Peyer's patch (tissue), 4 donors: ENCODE measurements at regions not wholly inside any gene's neighbourhood (a gene's known extent, or its start where the extent isn't known, plus 50 kb on each side); places are given as distances from the start of the nearest gene placed in this dataset.

Experiments
- POLR2A ChIP-seq, 2 donors: fragments of 450-650 bp; IDR thresholded peaks; one replicate each; pipeline ENCODE4 v1.5.1; 2017; ENCODE audit warnings: antibody characterized with exemption in 2 of 2, mild to moderate bottlenecking in 2 of 2, moderate library complexity in 2 of 2
- TF ChIP-seq, protein P1 (sequence below), 6 experiments: fragments of 450-650 bp in 4 of 6; fragments of 200-600 bp in 2 of 6; sonication (generic) in 1 of 6; IDR thresholded peaks; one replicate each; pipeline ENCODE4 v1.5.1; 2017 to 2019; ENCODE audit warnings: antibody characterized with exemption in 6 of 6, mild to moderate bottlenecking in 3 of 6, moderate library complexity in 1 of 6

DNA sequence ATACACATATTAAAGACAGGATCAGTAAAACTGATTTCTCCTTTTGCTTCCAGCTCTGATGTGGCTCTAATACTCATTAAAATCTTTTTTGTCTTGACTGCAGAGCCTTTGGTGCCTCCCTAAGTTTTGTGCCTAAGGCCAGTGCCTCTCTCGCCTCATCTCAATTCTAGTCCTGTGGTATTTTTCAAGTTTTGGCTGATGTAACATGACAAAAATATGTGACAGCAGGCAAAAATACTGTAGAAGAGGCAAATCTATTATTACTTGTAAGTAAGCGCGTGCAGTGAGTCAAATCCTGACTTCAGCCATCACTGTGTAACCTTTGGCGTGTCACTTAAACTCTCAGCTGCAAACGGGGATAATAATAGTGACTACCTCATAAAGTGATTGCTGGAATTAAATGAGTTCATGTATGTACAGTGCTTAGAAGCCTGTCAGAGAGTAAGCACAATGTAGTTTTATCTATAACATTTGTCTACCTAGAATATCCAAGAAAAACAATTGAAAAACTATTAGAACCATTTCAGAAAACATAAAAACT is 74.0 kb downstream of the MAB21L3 start:
- TF ChIP-seq POLR2A (IDR thresholded peaks at IDR 0.05): no peak
- TF ChIP-seq, protein P1, sequence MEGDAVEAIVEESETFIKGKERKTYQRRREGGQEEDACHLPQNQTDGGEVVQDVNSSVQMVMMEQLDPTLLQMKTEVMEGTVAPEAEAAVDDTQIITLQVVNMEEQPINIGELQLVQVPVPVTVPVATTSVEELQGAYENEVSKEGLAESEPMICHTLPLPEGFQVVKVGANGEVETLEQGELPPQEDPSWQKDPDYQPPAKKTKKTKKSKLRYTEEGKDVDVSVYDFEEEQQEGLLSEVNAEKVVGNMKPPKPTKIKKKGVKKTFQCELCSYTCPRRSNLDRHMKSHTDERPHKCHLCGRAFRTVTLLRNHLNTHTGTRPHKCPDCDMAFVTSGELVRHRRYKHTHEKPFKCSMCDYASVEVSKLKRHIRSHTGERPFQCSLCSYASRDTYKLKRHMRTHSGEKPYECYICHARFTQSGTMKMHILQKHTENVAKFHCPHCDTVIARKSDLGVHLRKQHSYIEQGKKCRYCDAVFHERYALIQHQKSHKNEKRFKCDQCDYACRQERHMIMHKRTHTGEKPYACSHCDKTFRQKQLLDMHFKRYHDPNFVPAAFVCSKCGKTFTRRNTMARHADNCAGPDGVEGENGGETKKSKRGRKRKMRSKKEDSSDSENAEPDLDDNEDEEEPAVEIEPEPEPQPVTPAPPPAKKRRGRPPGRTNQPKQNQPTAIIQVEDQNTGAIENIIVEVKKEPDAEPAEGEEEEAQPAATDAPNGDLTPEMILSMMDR (IDR thresholded peaks at IDR 0.05): no peak
